ENCODE measurements at regions not wholly inside any gene's neighbourhood (a gene's known extent, or its start where the extent isn't known, plus 50 kb on each side); places are given as distances from the start of the nearest gene placed in this dataset.

- TF ChIP-seq CTCF (IDR thresholded peaks at IDR 0.05) (no peak), POLR2A (IDR thresholded peaks at IDR 0.05) (no peak)
These were observed 1213.7 kb downstream of the NCAM2 start for GRCh38 chr21:22211943-22212342.
